Fibroblast of villous mesenchyme (primary cell): ENCODE measurements at regions not wholly inside any gene's neighbourhood (a gene's known extent, or its start where the extent isn't known, plus 50 kb on each side); places are given as distances from the start of the nearest gene placed in this dataset.

ENCODE experiments used
- DNase-seq: peaks from one replicate; pipeline ENCODE4 v3.0.0-alpha.2; 2010; ENCODE audit warnings: low read depth
- H3K4me3 ChIP-seq: 2 replicates; pipeline ENCODE4 v1.5.1; 2011; ENCODE audit warnings: low read depth, mild to moderate bottlenecking, low read length
- CTCF ChIP-seq: IDR thresholded peaks from 2 replicates; pipeline ENCODE4 v1.5.1; 2012; ENCODE audit warnings: low read depth, mild to moderate bottlenecking, low read length; ENCODE audit not compliant: insufficient read depth

GRCh38 chr16:9034056-9034455 lies 57.4 kb upstream of the HAPSTR1 start:
- no peak for TF ChIP-seq CTCF
- no peak for DNase-seq
- no peak overlapping the region for H3K4me3 ChIP-seq

- no peak overlapping the region for H3K4me3 ChIP-seq
- TF ChIP-seq CTCF = no peak
- no peak for DNase-seq
Observed at GRCh38 chr16:9035996-9036395, 55.4 kb upstream of the HAPSTR1 start.

- no peak for TF ChIP-seq CTCF
- no peak overlapping the region for H3K4me3 ChIP-seq
- peak; percentile 41 for DNase-seq
Observed at GRCh38 chr16:9039210-9039609, 52.2 kb upstream of the HAPSTR1 start.

GRCh38 chr16:9040800-9041412 lies 50.5 kb upstream of the HAPSTR1 start:
- TF ChIP-seq CTCF = no peak
- no peak for DNase-seq
- no peak overlapping the region for H3K4me3 ChIP-seq
